ENCODE measurements at regions not wholly inside any gene's neighbourhood (a gene's known extent, or its start where the extent isn't known, plus 50 kb on each side); places are given as distances from the start of the nearest gene placed in this dataset.

GRCh38 chrX:73944563-73944908 is 92.0 kb upstream of the XIST start:
- TF ChIP-seq CTCF (conservative IDR thresholded peaks at IDR 0.05 in 1 of 2, IDR thresholded peaks at IDR 0.05 in 1 of 2; ENCODE audit: low read depth in 1 of 2, low read length in 2 of 2): no peak
- no peak for TF ChIP-seq EZH2 (IDR thresholded peaks at IDR 0.05; ENCODE audit: low read length, missing control alignments)
